ENCODE measurements at regions not wholly inside any gene's neighbourhood (a gene's known extent, or its start where the extent isn't known, plus 50 kb on each side); places are given as distances from the start of the nearest gene placed in this dataset.
"Not testable (repeated sequence)": the region's sequence is repeated elsewhere in the genome, so short reads cannot be mapped to it uniquely, and the experiment has no call there.

GRCh38 chr5:54884195-54884536, 101.2 kb downstream of the ESM1 start:
- DNase-seq, result no peak

DNA sequence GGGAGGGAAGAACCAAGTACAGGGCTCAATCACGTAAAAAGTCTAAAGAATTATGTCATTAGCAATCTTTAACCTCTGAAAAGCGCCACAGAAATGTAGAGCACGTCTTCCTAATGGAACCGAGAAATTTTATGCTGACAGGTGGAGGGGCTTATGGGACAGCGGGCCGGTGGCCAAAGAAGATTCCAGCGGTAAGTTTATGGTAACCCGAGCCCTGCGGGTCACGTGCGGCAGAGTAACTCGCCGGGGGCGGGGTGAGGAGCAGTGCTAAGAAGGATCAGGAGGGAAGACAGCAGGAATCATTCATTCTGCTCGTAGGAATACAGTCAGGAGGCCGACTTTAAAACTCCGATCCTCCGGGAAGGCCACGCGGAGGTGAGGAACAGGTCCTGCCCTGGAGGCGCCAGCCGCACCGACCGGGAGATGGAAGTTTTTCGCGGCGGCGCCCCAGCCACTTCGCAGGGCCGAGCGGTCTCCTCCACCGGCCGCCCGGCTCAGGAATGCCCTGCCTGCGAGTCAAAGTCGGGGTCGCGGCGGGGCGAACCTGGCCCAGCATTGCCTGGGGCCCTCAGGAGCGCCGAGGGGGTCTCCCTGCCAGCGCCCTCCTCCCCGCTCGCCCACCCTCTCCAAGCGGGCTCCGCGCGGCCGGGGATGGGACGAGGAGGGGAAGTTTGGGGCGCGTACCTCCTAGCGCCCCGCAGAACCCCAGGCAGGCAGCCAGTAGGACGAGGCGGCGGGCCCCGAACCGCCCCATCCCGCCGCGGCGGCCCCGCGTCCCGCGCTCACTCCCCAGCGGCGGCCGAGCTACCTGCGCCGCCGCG, 101.8 kb downstream of the ESM1 start:
- DNase-seq, result peak; percentile 77

GRCh38 chr5:54882841-54883240, 102.6 kb downstream of the ESM1 start:
- DNase-seq, result no peak

GRCh38 chr5:54882101-54882500, 103.3 kb downstream of the ESM1 start:
- DNase-seq, result no peak

- DNase-seq, result no peak
These were observed 103.9 kb downstream of the ESM1 start for GRCh38 chr5:54881286-54882005.

DNA sequence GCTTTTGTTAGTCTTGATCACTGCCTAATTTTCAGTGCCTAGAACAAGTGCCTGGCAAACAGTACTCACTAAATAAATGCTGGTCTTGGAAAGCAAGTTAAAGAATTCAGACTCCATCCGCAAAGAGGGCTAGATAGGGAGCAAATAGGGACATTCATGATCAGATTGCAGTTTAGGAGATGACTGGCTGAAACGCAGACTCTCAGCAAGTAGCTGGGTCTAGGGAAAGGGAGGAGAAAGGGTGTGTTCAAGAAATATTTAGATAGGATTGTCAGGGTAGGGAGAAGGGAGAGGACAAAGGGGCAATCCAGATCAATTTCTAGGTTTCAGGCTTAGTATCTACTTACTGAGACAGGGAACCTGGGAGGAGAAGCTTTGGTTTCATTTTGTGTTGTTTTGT, 108.4 kb downstream of the ESM1 start:
- no peak for DNase-seq

- no peak for DNase-seq
These were observed 108.8 kb downstream of the ESM1 start for GRCh38 chr5:54876556-54876955.

- no peak for DNase-seq
These were observed 110.9 kb downstream of the ESM1 start for GRCh38 chr5:54874337-54875021.

- DNase-seq, result no peak
These were observed 111.7 kb downstream of the ESM1 start for GRCh38 chr5:54873691-54874090.

DNA sequence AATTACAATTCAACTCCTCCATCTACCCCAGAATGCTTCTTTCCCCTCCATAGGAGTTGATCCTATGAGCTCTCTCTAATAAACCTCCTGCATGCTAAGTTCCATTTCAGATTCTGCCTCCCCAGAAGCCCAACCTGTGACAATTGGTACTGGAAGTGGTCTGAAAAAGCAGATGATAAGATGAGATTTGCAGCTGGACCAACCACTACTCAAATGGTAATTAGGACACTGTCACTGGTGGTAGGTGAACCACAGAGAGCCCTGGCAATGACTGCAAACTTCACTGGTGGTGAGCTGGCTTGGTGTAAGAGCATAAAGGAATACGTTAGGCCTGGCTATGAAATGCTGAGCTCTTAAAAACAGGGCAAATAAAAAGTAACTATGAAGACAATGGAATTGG, 112.6 kb downstream of the ESM1 start:
- DNase-seq, result no peak

DNA sequence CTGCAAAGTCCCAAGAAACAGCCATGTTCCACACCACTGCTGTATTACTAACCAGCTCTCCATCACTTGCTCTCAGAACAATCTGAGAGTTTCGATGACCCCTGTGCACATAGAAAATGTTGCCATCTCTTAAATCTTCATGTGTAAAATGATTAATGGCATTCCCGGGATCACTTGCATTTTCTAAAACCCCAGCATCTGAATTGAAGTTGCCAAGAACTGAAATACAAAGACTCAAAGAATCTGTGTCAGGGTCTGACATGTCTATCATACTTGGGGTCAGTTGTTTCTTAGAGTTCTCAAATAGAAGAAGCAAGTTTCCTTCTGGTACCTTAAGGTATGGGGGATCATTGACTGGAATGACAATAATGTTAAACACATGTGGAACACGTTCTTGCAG, 115.1 kb downstream of the ESM1 start:
- DNase-seq, result no peak

DNA sequence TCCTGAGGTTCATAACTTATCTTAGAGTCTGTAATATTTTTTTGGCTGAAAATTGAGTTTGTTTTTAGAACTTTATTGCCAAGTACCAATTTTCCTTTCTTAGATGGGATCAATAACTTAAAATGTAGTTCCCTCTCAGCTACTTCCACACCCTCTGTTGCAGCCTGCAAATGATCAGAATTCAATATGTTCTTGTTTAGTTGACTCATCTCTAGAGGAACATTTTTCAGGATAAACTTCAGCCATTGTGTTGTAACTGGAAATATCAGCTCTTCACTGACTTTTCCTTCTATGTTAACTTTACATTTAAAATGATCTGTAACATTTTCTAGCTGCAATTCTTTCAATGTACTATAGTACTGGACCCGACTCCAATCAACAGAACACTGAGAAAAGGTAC, 115.7 kb downstream of the ESM1 start:
- no peak for DNase-seq

DNA sequence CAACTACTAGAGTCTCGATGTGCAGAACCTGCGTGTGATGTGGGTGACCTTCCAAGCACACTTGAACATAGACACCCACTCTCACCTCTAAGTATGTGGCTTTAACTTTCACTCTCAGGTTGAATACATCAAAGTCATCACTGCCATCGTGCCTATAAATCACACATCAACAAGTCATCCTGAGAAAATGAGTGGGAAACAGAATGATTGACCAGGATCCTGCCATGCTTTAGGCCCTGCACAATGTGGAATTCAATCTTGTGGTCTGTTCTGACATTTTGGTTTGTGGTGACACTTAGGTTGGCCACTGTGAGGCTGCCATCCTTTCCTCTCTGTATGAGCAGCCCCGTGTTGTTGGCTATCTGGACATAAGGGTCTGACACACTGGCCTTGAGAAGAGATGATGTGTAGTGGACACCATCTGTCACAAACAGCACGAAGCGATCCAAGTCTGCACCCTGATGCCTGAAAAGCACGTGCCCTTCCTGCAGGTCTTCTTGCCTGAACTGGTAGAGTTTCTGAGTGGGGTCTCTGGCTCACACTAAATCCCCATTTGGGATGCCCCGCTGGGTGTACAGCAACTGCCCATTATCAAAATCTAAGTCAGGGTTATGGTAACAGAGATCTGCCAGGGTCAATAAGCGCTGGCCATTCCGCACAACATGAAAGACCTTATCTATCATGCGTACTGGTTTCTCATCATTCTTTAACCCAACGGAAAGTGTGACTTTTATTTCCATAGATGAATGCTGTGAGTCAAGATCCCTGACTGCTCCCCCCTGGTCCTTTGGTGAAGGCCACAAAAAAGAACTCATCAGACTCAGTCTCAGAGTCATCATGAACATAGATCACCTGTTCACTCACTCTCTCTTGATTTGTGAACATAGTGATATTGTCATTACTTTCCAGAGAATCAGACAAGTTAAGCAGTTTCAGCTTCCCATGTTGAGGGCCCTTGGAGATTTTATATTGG, 116.6 kb downstream of the ESM1 start:
- no peak for DNase-seq

GRCh38 chr5:54867310-54867944, 118.0 kb downstream of the ESM1 start:
- DNase-seq, result peak; percentile 70

DNA sequence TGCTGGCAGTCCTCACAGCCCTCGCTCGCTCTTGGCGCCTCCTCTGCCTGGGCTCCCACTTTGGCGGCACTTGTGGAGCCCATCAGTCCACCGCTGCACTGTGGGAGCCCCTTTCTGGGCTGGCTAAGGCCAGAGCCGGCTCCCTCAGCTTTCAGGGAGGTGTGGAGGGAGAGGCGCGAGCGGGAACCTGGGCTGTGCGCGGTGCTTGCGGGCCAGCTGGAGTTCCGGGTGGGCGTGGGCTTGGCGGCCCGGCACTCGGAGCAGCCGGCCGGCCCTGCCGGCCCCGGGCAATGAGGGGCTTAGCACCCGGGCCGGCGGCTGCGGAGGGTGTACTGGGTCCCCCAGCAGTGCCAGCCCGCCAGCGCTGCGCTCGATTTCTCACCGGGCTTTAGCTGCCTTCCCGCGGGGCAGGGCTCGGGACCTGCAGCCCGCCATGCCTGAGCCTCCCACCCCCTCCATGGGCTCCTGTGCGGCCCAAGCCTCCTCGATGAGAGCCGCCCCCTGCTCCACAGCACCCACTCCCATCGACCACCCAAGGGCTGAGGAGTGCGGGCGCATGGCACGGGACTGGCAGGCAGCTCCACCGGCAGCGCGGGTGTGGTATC, 120.4 kb downstream of the ESM1 start:
- DNase-seq, result not testable (repeated sequence)

DNA sequence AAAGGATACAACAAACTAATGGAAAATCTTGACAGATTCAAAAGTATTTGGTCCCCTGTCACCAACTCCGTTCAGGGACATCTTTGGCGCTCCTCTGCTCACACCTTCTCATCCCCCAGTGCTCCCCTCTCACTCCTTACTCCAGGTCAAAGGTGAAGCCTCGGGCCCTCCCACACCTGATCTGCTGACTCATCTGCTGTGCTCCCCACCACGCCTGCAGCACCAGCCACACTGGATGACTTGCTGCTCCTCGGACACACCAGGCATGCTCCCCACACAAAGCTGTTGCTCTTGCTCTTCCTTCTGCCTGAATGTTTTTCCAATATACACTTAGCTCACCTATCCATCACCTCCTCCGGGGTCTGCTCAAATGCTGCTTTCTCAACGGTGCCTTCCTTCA, 123.4 kb downstream of the ESM1 start:
- DNase-seq, result no peak

DNA sequence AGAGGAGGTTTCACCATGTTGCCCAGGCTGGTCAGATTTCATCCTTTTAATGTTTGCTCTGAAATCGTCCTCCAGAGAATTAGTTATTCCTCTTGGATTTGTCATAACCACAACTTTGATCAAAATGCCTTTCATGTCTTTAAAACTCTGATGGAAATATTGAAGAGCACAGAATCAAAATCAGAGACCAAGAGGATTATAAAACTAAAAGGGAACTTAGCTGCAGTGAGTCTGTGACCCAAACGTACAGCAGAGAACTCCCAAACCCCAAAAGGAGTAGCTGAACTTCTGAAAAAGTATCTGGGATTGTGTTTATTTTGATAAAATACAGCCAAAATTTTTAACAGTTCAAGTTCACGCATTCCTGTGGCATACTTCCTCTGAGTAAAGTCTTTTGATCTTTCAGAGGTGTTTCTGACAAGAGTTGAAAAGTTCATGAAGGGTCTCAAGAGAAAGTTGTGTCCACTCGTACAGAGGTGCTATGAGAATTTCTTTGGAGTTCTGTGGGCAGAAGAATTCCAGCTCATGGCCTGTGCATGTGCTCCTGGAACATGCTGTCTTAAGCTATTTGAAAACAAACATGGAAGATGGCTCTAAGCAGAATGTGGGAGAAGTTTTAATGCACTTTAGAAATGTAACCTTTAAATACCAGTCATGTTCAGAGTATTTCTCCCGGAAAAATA, 124.0 kb downstream of the ESM1 start:
- DNase-seq, result no peak

- DNase-seq, result no peak
These were observed 125.1 kb downstream of the ESM1 start for GRCh38 chr5:54860321-54860720.

DNA sequence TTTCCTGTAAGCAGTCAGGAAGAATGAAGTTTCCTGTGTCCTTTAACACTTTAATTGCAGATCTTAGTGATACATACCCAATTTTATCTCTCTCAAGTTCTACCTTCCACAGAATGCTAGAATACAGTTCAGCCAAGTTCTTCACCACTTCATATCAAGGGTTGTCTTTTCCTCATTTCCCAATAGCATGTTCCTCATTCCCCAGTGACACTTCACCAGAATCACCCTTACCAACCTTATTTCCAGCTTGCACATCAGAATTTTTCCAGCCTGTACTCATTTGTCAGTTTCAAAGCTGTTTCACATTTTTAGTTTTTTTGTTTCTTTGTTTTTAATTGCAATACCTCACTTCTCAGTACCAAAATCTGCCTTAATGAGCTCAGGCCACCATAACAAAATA, 126.1 kb downstream of the ESM1 start:
- no peak for DNase-seq

All from muscle of arm (tissue), 1 donor.